ENCODE measurements at regions not wholly inside any gene's neighbourhood (a gene's known extent, or its start where the extent isn't known, plus 50 kb on each side); places are given as distances from the start of the nearest gene placed in this dataset.

- H3K18ac ChIP-seq (ENCODE audit: insufficient read length, low read depth, low read length) = no peak overlapping the region
- no peak overlapping the region for H3K9ac ChIP-seq (ENCODE audit: extremely low read depth, insufficient read length, low read length)
- no peak overlapping the region for H2AFZ ChIP-seq (ENCODE audit: low read length)
- DNase-seq = no peak
- Mint-ChIP-seq H3K4me1 (peaks cover 18 to 26% of the 10 kb centered on the region in 2 experiments), H3K27me3 (ENCODE audit: low read depth) (no peaks in the 10 kb centered on the region; the same call in 1 of the 2 replicates), H3K27ac (no peak overlapping the region; a peak in 1 of 7 replicates), H3K9me3 (no peaks in the 10 kb centered on the region), H3K4me3 (no peak overlapping the region), H3K36me3 (ENCODE audit: insufficient read depth in 1 of 3, low read depth in 3 of 3) (no peaks in the 10 kb centered on the region)
- no peak overlapping the region for H3K27ac ChIP-seq (ENCODE audit: insufficient read length, low read depth, low read length)
- H2AK5ac ChIP-seq (ENCODE audit: insufficient read length, low read length) = no peak overlapping the region
- H3K79me2 ChIP-seq (ENCODE audit: insufficient read depth, low read length) = no peaks in the 10 kb centered on the region
- no peak overlapping the region for H2BK15ac ChIP-seq (ENCODE audit: low read depth, low read length)
- no peak overlapping the region for H4K91ac ChIP-seq (ENCODE audit: insufficient read length, low read depth, low read length)
- H3K23ac ChIP-seq (ENCODE audit: insufficient read length, low read depth, low read length) = no peak overlapping the region
- H3K56ac ChIP-seq (ENCODE audit: insufficient read length, low read depth, low read length) = no peak overlapping the region
- H4K8ac ChIP-seq (replicated peaks; ENCODE audit: insufficient read length, low read depth, low read length) = no peak overlapping the region
- H3K9me3 ChIP-seq (ENCODE audit: control insufficient read depth, low read depth, low read length) = no peaks in the 10 kb centered on the region
- no peak overlapping the region for H2BK20ac ChIP-seq (ENCODE audit: low read depth, low read length, poor library complexity, severe bottlenecking)
- no peak overlapping the region for H3T11ph ChIP-seq (ENCODE audit: low read length)
- H3K4me1 ChIP-seq (ENCODE audit: insufficient read depth, low read length) = peaks cover 3% of the 10 kb centered on the region; the same call in 1 of the 2 replicates
- no CpG with 5 or more reads among the region's 1 CpG for WGBS (ENCODE audit: extremely low coverage, insufficient read length, low lambda C conversion rate)
- no peaks in the 10 kb centered on the region for H4K20me1 ChIP-seq (ENCODE audit: control insufficient read depth, insufficient read depth, insufficient read length)
- H3K4ac ChIP-seq (ENCODE audit: low read depth, low read length) = no peak overlapping the region
- no peak overlapping the region for H2BK120ac ChIP-seq (ENCODE audit: low read depth, low read length, poor library complexity, severe bottlenecking)
- no peak overlapping the region for H4K5ac ChIP-seq (ENCODE audit: insufficient read length, low read depth, low read length)
- TF ChIP-seq, protein P1, sequence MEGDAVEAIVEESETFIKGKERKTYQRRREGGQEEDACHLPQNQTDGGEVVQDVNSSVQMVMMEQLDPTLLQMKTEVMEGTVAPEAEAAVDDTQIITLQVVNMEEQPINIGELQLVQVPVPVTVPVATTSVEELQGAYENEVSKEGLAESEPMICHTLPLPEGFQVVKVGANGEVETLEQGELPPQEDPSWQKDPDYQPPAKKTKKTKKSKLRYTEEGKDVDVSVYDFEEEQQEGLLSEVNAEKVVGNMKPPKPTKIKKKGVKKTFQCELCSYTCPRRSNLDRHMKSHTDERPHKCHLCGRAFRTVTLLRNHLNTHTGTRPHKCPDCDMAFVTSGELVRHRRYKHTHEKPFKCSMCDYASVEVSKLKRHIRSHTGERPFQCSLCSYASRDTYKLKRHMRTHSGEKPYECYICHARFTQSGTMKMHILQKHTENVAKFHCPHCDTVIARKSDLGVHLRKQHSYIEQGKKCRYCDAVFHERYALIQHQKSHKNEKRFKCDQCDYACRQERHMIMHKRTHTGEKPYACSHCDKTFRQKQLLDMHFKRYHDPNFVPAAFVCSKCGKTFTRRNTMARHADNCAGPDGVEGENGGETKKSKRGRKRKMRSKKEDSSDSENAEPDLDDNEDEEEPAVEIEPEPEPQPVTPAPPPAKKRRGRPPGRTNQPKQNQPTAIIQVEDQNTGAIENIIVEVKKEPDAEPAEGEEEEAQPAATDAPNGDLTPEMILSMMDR (conservative IDR thresholded peaks at IDR 0.05) = no peak
- no peak overlapping the region for H2BK5ac ChIP-seq (ENCODE audit: insufficient read length, low read length)
- no peaks in the 10 kb centered on the region for H3K27me3 ChIP-seq (ENCODE audit: insufficient read depth, low read length)
- H3K14ac ChIP-seq (ENCODE audit: insufficient read depth, low read length) = no peak overlapping the region
- H2BK12ac ChIP-seq (ENCODE audit: insufficient read length, low read depth, low read length) = no peak overlapping the region
- no peak overlapping the region for H3K4me2 ChIP-seq (ENCODE audit: insufficient read depth, insufficient read length, low read length)
- no peaks in the 10 kb centered on the region for H3K23me2 ChIP-seq (ENCODE audit: insufficient read length, low read depth, low read length, poor library complexity, severe bottlenecking)
- H3K79me1 ChIP-seq (ENCODE audit: insufficient read depth, low read depth, low read length, poor library complexity, severe bottlenecking) = no peaks in the 10 kb centered on the region
Measured at GRCh38 chr15:47399100-47399499, 318.2 kb upstream of the SEMA6D start.

Data from H9 (cell line).